A549 (cell line): ENCODE measurements at regions not wholly inside any gene's neighbourhood (a gene's known extent, or its start where the extent isn't known, plus 50 kb on each side); places are given as distances from the start of the nearest gene placed in this dataset.

Source experiments
- CEBPB ChIP-seq, 2 experiments: fragments of >200 bp in 1 of 2; sonication (Bioruptor Twin) in 1 of 2; formaldehyde crosslinking in 1 of 2; IDR thresholded peaks; 2 replicates each; pipeline ENCODE4 v1.6.1; 2012 to 2016
- CHD4 ChIP-seq: fragments of 200-600 bp; sonication (generic); IDR thresholded peaks from 2 replicates; pipeline ENCODE4 v1.6.1; 2016; ENCODE audit warnings: antibody characterized with exemption, mild to moderate bottlenecking, borderline replicate concordance
- CTCF ChIP-seq: fragments of >200 bp; sonication (Bioruptor Twin); formaldehyde crosslinking; IDR thresholded peaks from 3 replicates; pipeline ENCODE4 v1.5.1; 2016
- E2F6 ChIP-seq: IDR thresholded peaks from 2 replicates; pipeline ENCODE4 v1.6.1; 2012; ENCODE audit warnings: low read depth, borderline replicate concordance
- EP300 ChIP-seq, 2 experiments: fragments of >200 bp; sonication (Bioruptor Twin); formaldehyde crosslinking; IDR thresholded peaks; 2 replicates in 1 of 2; 3 replicates in 1 of 2; pipeline ENCODE4 v1.6.1; 2016 to 2017
- HMGXB4 ChIP-seq: fragments of 250-450 bp; sonication (Bioruptor Pico); IDR thresholded peaks from 2 replicates; pipeline ENCODE4 v1.5.0; 2021; ENCODE audit warnings: mild to moderate bottlenecking, moderate library complexity, borderline replicate concordance
- JUNB ChIP-seq: fragments of >200 bp; sonication (Bioruptor Twin); formaldehyde crosslinking; IDR thresholded peaks from 2 replicates; pipeline ENCODE4 v1.6.1; 2016
- REST ChIP-seq: fragments of 200-600 bp; sonication (generic); IDR thresholded peaks from 2 replicates; pipeline ENCODE4 v1.6.1; 2016; ENCODE audit warnings: antibody characterized with exemption, mild to moderate bottlenecking, moderate library complexity
- SMC3 ChIP-seq: fragments of >200 bp; sonication (Bioruptor Twin); formaldehyde crosslinking; IDR thresholded peaks from 3 replicates; pipeline ENCODE4 v1.6.1; 2018; ENCODE audit warnings: inconsistent platforms
- ZFP36 ChIP-seq: fragments of 450-650 bp; IDR thresholded peaks from 2 replicates; pipeline ENCODE4 v1.6.1; 2014; ENCODE audit warnings: borderline replicate concordance; ENCODE audit not compliant: partially characterized antibody

- TF ChIP-seq CTCF (no peak), JUNB (no peak), SMC3 (no peak), HMGXB4 (no peak), ZFP36 (no peak), REST (no peak), EP300 (IDR thresholded peaks at IDR 0.05) (no peak), CEBPB (IDR thresholded peaks at IDR 0.05) (no peak), CHD4 (no peak), E2F6 (no peak)
Observed at GRCh38 chr7:9955138-9955537, 1018.5 kb upstream of the PHF14 start.
